T47D (cell line): ENCODE measurements at regions not wholly inside any gene's neighbourhood (a gene's known extent, or its start where the extent isn't known, plus 50 kb on each side); places are given as distances from the start of the nearest gene placed in this dataset.

ENCODE experiments used
- DNase-seq, 2 experiments: peaks; one replicate each; pipeline versions ENCODE4 v3.0.0 to v3.0.0-alpha.2; 2011 to 2012; ENCODE audit warnings: low read depth in 1 of 2, low spot score in 1 of 2
- JUND ChIP-seq: IDR thresholded peaks from 2 replicates; pipeline ENCODE4 v1.6.1; 2012; ENCODE audit warnings: low read depth
- in situ Hi-C: cut with HindIII; loops from 2 replicates; pipeline ENCODE4 v1.10.0; 2016; ENCODE audit warnings: low sequenced_read_pairs, low pct_unique_long_range_greater_than_20kb

- no peak for DNase-seq
- in situ Hi-C loops: no loop called here
- no peak for TF ChIP-seq JUND
These were observed 118.5 kb downstream of the IRS2 start for GRCh38 chr13:109667807-109668291.

- TF ChIP-seq JUND: no peak
These were observed 119.3 kb downstream of the IRS2 start for GRCh38 chr13:109667056-109667455.

GRCh38 chr13:109666656-109667055 is 119.7 kb downstream of the IRS2 start:
- no peak for TF ChIP-seq JUND
- DNase-seq: no peak
- in situ Hi-C loops: no loop called here

More at GRCh38 chr13:109667056-109667455, 119.3 kb downstream of the IRS2 start:
- DNase-seq: no peak
- in situ Hi-C loops: no loop called here

- in situ Hi-C loops: no loop called here
- no peak for DNase-seq
- TF ChIP-seq JUND: no peak
These were observed 120.6 kb downstream of the IRS2 start for GRCh38 chr13:109665781-109666249.

GRCh38 chr13:109665240-109665639 is 121.1 kb downstream of the IRS2 start:
- no peak for TF ChIP-seq JUND
- no peak for DNase-seq
- in situ Hi-C loops: no loop called here

GRCh38 chr13:109657395-109657794 is 129.0 kb downstream of the IRS2 start:
- no peak for DNase-seq
- in situ Hi-C loops: no loop called here
- no peak for TF ChIP-seq JUND

GRCh38 chr13:109656206-109656605 is 130.2 kb downstream of the IRS2 start:
- in situ Hi-C loops: no loop called here
- no peak for DNase-seq
- TF ChIP-seq JUND: no peak

GRCh38 chr13:109655611-109656010 is 130.8 kb downstream of the IRS2 start:
- no peak for DNase-seq
- TF ChIP-seq JUND: no peak
- in situ Hi-C loops: no loop called here

GRCh38 chr13:109655206-109655600 is 131.2 kb downstream of the IRS2 start:
- DNase-seq: no peak
- TF ChIP-seq JUND: no peak
- in situ Hi-C loops: no loop called here

GRCh38 chr13:109654341-109655205 is 131.8 kb downstream of the IRS2 start:
- TF ChIP-seq JUND: no peak
- no peak for DNase-seq
- in situ Hi-C loops: no loop called here

GRCh38 chr13:109652531-109652930 is 133.9 kb downstream of the IRS2 start:
- no peak for TF ChIP-seq JUND
- in situ Hi-C loops: no loop called here
- no peak for DNase-seq

- in situ Hi-C loops: no loop called here
- no peak for DNase-seq
- no peak for TF ChIP-seq JUND
These were observed 134.5 kb downstream of the IRS2 start for GRCh38 chr13:109651854-109652253.

- TF ChIP-seq JUND: no peak
- in situ Hi-C loops: no loop called here
- no peak for DNase-seq
These were observed 135.1 kb downstream of the IRS2 start for GRCh38 chr13:109651311-109651710.

- TF ChIP-seq JUND: no peak
- no peak for DNase-seq
- in situ Hi-C loops: no loop called here
These were observed 135.5 kb downstream of the IRS2 start for GRCh38 chr13:109650861-109651260.
